Aorta (tissue), 5 donors: ENCODE measurements at regions not wholly inside any gene's neighbourhood (a gene's known extent, or its start where the extent isn't known, plus 50 kb on each side); places are given as distances from the start of the nearest gene placed in this dataset.
"Not testable (repeated sequence)": the region's sequence is repeated elsewhere in the genome, so short reads cannot be mapped to it uniquely, and the experiment has no call there.

Source experiments
- ATAC-seq: fragments of 200-7000 bp; cut with Tn5 transposase; one replicate; pipeline ENCODE4 v1.9.1; 2022; ENCODE audit warnings: moderate library complexity; ENCODE audit not compliant: low FRiP score
- DNase-seq, 2 donors: peaks; one replicate each; pipeline ENCODE4 v3.0.0-alpha.2; 2020
- H3K27ac ChIP-seq, 2 donors: one replicate each; pipeline ENCODE4 v1.5.1; 2013; ENCODE audit warnings: low read length in 2 of 2, mild to moderate bottlenecking in 2 of 2, moderate library complexity in 2 of 2, control low read depth in 1 of 2, inconsistent platforms in 1 of 2, low read depth in 1 of 2
- H3K27me3 ChIP-seq, 2 donors: one replicate each; pipeline ENCODE4 v1.6.1; 2013; ENCODE audit warnings: control low read depth in 1 of 2, low read length in 1 of 2, mild to moderate bottlenecking in 1 of 2, moderate library complexity in 1 of 2; ENCODE audit not compliant: insufficient read depth in 2 of 2, control insufficient read depth in 1 of 2
- H3K36me3 ChIP-seq, 2 donors: one replicate each; pipeline ENCODE4 v1.6.1; 2013; ENCODE audit warnings: control low read depth in 1 of 2, low read length in 1 of 2, mild to moderate bottlenecking in 1 of 2; ENCODE audit not compliant: insufficient read depth in 2 of 2, control insufficient read depth in 1 of 2
- H3K4me1 ChIP-seq, 2 donors: one replicate each; pipeline ENCODE4 v1.6.1; 2013; ENCODE audit warnings: low read length in 2 of 2, control low read depth in 1 of 2, mild to moderate bottlenecking in 1 of 2, moderate library complexity in 1 of 2; ENCODE audit not compliant: insufficient read depth in 2 of 2, control insufficient read depth in 1 of 2
- H3K4me3 ChIP-seq, 2 donors: one replicate each; pipeline ENCODE4 v1.5.1; 2013; ENCODE audit warnings: low read length in 2 of 2, control low read depth in 1 of 2, mild to moderate bottlenecking in 1 of 2
- H3K9me3 ChIP-seq: one replicate; pipeline ENCODE4 v1.6.1; 2013; ENCODE audit warnings: mild to moderate bottlenecking, low read length; ENCODE audit not compliant: control insufficient read depth
- WGBS, 2 donors: extraction: QIAGEN DNeasy Blood & Tissue Kit; methylation state at CpG; one replicate each; pipeline ENCODE4 v1.1.7; 2013; 5-methylcytosine and 5-hydroxymethylcytosine counted together
- intact Hi-C, 2 donors: fragments of 100-400 bp; cut with DNase I; formaldehyde crosslinking; loops; one replicate each; pipeline versions ENCODE4 v1.14.2 to v1.15.0; 2022
- donor health status: healthy with polysubstance abuse.
- donor health status: Bipolar disorder and iron deficiency.
- donor health status: DM: no; HTN: no; CAD: no.
- donor health status: DM: no; HTN: no; CAD: no.
- donor health status: DM: yes; HTN: yes; CAD: no.

- H3K4me1 ChIP-seq, H3K9me3 ChIP-seq, intact Hi-C loops, ATAC-seq, H3K27me3 ChIP-seq, H3K4me3 ChIP-seq, DNase-seq, H3K36me3 ChIP-seq, H3K27ac ChIP-seq: not testable (repeated sequence)
- 29 to 34% methylated on average over 5 of the region's 5 CpGs for WGBS, 2 donors
Observed at GRCh38 chr13:99101831-99102230, 98.8 kb upstream of the UBAC2 start.

GRCh38 chr13:99103536-99103935 lies 97.1 kb upstream of the UBAC2 start:
- Histone ChIP-seq H3K9me3 (peaks cover 1% of the 10 kb centered on the region), H3K27me3 (no peaks in the 10 kb centered on the region), H3K36me3 (no peaks in the 10 kb centered on the region), H3K27ac (no peak overlapping the region), H3K4me3 (no peak overlapping the region), H3K4me1 (no peaks in the 10 kb centered on the region)
- 23 to 36% methylated on average over 7 of the region's 7 CpGs for WGBS, 2 donors
- DNase-seq (no peak), ATAC-seq (no peak)
- intact Hi-C loops: no loop called here

- no peak overlapping the region for H3K4me3 ChIP-seq
- H3K4me1 ChIP-seq: no peaks in the 10 kb centered on the region
- H3K36me3 ChIP-seq: no peaks in the 10 kb centered on the region
- peaks cover 1% of the 10 kb centered on the region for H3K9me3 ChIP-seq
- 87 to 90% methylated on average over 9 of the region's 9 CpGs for WGBS, 2 donors
- ATAC-seq (no peak), DNase-seq (no peak)
- no peak overlapping the region for H3K27ac ChIP-seq
- intact Hi-C loops: no loop called here
- no peaks in the 10 kb centered on the region for H3K27me3 ChIP-seq
Observed at GRCh38 chr13:99104396-99104795, 96.3 kb upstream of the UBAC2 start.

- no peaks in the 10 kb centered on the region for H3K36me3 ChIP-seq
- no peak overlapping the region for H3K27ac ChIP-seq
- H3K4me1 ChIP-seq: no peaks in the 10 kb centered on the region
- intact Hi-C loops: no loop called here
- no peak overlapping the region for H3K4me3 ChIP-seq
- H3K27me3 ChIP-seq: no peaks in the 10 kb centered on the region
- peaks cover 1% of the 10 kb centered on the region for H3K9me3 ChIP-seq
- WGBS, 2 donors: 76 to 77% methylated on average over 3 of the region's 3 CpGs
- ATAC-seq (no peak), DNase-seq (no peak)
Observed at GRCh38 chr13:99105160-99105559, 95.5 kb upstream of the UBAC2 start.

GRCh38 chr13:99113351-99113750 lies 87.3 kb upstream of the UBAC2 start:
- no peaks in the 10 kb centered on the region for H3K9me3 ChIP-seq
- 88 to 91% methylated on average over 5 of the region's 5 CpGs for WGBS, 2 donors
- DNase-seq (no peak), ATAC-seq (no peak)
- no peak overlapping the region for H3K27ac ChIP-seq
- H3K4me3 ChIP-seq: no peak overlapping the region
- H3K36me3 ChIP-seq: no peaks in the 10 kb centered on the region
- H3K4me1 ChIP-seq: no peaks in the 10 kb centered on the region
- intact Hi-C loops: no loop called here
- no peaks in the 10 kb centered on the region for H3K27me3 ChIP-seq

GRCh38 chr13:99118179-99118578 lies 82.5 kb upstream of the UBAC2 start:
- no peaks in the 10 kb centered on the region for H3K36me3 ChIP-seq
- intact Hi-C loops: no loop called here
- no peak overlapping the region for H3K4me3 ChIP-seq
- H3K9me3 ChIP-seq: no peaks in the 10 kb centered on the region
- DNase-seq: no peak
- no peaks in the 10 kb centered on the region for H3K27me3 ChIP-seq
- 77 to 84% methylated on average over 8 of the region's 8 CpGs for WGBS, 2 donors
- ATAC-seq: no peak
- H3K4me1 ChIP-seq: no peaks in the 10 kb centered on the region
- H3K27ac ChIP-seq: no peak overlapping the region

GRCh38 chr13:99119656-99120055 lies 81.0 kb upstream of the UBAC2 start:
- Histone ChIP-seq H3K27me3 (no peaks in the 10 kb centered on the region), H3K9me3 (no peaks in the 10 kb centered on the region), H3K4me1 (no peaks in the 10 kb centered on the region), H3K27ac (no peak overlapping the region), H3K36me3 (no peaks in the 10 kb centered on the region), H3K4me3 (no peak overlapping the region)
- ATAC-seq (no peak), DNase-seq (no peak)
- intact Hi-C loops: no loop called here
- WGBS, 2 donors: 82 to 89% methylated on average over 7 of the region's 7 CpGs

- DNase-seq (no peak), ATAC-seq (no peak)
- Histone ChIP-seq H3K27me3 (no peaks in the 10 kb centered on the region), H3K4me1 (no peaks in the 10 kb centered on the region), H3K9me3 (no peaks in the 10 kb centered on the region), H3K4me3 (no peak overlapping the region), H3K36me3 (no peaks in the 10 kb centered on the region), H3K27ac (no peak overlapping the region)
- WGBS, 2 donors: 78 to 91% methylated on average over 1 of the region's 1 CpG
- intact Hi-C loops: no loop called here
Observed at GRCh38 chr13:99120751-99121150, 79.9 kb upstream of the UBAC2 start.

GRCh38 chr13:99122171-99122570 lies 78.5 kb upstream of the UBAC2 start:
- no peaks in the 10 kb centered on the region for H3K9me3 ChIP-seq
- no peak for DNase-seq
- WGBS, 2 donors: 63 to 79% methylated on average over 2 of the region's 2 CpGs
- H3K27me3 ChIP-seq: no peaks in the 10 kb centered on the region
- H3K4me3 ChIP-seq: no peak overlapping the region
- no peak overlapping the region for H3K27ac ChIP-seq
- H3K4me1 ChIP-seq: no peaks in the 10 kb centered on the region
- no peaks in the 10 kb centered on the region for H3K36me3 ChIP-seq
- ATAC-seq: no peak
- intact Hi-C loops: no loop called here
